ENCODE measurements at regions not wholly inside any gene's neighbourhood (a gene's known extent, or its start where the extent isn't known, plus 50 kb on each side); places are given as distances from the start of the nearest gene placed in this dataset.

DNA sequence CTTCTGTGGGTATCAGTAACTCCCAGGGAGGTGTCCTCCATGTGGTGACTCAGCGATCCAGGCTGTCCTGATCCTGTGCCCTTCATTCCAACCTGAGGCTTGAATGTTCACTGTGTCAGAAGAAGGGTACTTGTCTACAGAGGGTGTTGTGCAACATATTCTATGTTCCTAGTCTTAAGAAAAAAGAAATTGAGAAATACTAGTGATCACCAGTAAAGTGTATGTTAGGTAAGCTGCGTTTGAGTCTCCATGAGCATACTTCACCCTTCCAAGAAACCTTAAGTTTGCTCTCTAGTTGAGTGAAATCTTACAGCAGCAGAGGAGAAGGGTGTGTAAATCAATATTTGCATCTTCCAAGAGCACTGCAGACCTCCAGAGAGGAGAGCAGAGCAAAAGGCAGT is 122.2 kb upstream of the SLC24A5 start:
- H2BK15ac ChIP-seq (ENCODE audit: low read length): no peak overlapping the region
- no peak overlapping the region for H3K4ac ChIP-seq (replicated peaks; ENCODE audit: insufficient read length, low read depth, low read length)
- H3K79me2 ChIP-seq (ENCODE audit: control insufficient read depth in 1 of 2, insufficient read depth in 2 of 2, low read length in 2 of 2): no peaks in the 10 kb centered on the region
- no peak overlapping the region for H4K8ac ChIP-seq (ENCODE audit: extremely low read depth, insufficient read depth, low read length)
- H3K9me3 ChIP-seq (ENCODE audit: insufficient read depth in 2 of 2, low read depth in 1 of 2, low read length in 1 of 2): no peaks in the 10 kb centered on the region
- no peak overlapping the region for H2BK12ac ChIP-seq (ENCODE audit: low read depth, low read length)
- H3K18ac ChIP-seq (ENCODE audit: extremely low read depth, low read length): no peak overlapping the region
- no peak overlapping the region for H4K91ac ChIP-seq (replicated peaks; ENCODE audit: insufficient read length, low read length)
- no peak overlapping the region for H3K56ac ChIP-seq (replicated peaks; ENCODE audit: insufficient read length, low read depth, low read length)
- no peaks in the 10 kb centered on the region for H3K36me3 ChIP-seq (ENCODE audit: control insufficient read depth in 2 of 4, insufficient read depth in 4 of 4, low read length in 3 of 4)
- H3K4me1 ChIP-seq (replicated peaks in 1 of 4; ENCODE audit: control insufficient read depth in 3 of 4, insufficient read depth in 4 of 4, low read length in 3 of 4): no peaks in the 10 kb centered on the region
- POLR2A ChIA-PET (ENCODE audit: partially characterized antibody): no interaction called here
- H3K4me2 ChIP-seq (ENCODE audit: insufficient read depth in 1 of 2, low read depth in 2 of 2, low read length in 2 of 2): no peak overlapping the region
- H4K20me1 ChIP-seq (replicated peaks in 1 of 2; ENCODE audit: control insufficient read depth in 1 of 2, insufficient read depth in 2 of 2, low read length in 2 of 2): no peaks in the 10 kb centered on the region
- no peak overlapping the region for H2BK120ac ChIP-seq (replicated peaks; ENCODE audit: low read depth, low read length)
- no peak overlapping the region for H2AK5ac ChIP-seq (ENCODE audit: low read depth, low read length)
- no peak overlapping the region for H3K27ac ChIP-seq (ENCODE audit: low read depth, low read length)
- H3K79me1 ChIP-seq (ENCODE audit: low read depth, low read length): no peaks in the 10 kb centered on the region
- TF ChIP-seq RAD21 (IDR thresholded peaks at IDR 0.05 in 1 of 2, conservative IDR thresholded peaks at IDR 0.05 in 1 of 2; ENCODE audit: low read depth in 2 of 2, low read length in 2 of 2): no peak
- TF ChIP-seq POLR2A (IDR thresholded peaks at IDR 0.05; ENCODE audit: control extremely low read depth in 1 of 2, low read depth in 2 of 2, low read length in 2 of 2): no peak
- TF ChIP-seq, protein P1, sequence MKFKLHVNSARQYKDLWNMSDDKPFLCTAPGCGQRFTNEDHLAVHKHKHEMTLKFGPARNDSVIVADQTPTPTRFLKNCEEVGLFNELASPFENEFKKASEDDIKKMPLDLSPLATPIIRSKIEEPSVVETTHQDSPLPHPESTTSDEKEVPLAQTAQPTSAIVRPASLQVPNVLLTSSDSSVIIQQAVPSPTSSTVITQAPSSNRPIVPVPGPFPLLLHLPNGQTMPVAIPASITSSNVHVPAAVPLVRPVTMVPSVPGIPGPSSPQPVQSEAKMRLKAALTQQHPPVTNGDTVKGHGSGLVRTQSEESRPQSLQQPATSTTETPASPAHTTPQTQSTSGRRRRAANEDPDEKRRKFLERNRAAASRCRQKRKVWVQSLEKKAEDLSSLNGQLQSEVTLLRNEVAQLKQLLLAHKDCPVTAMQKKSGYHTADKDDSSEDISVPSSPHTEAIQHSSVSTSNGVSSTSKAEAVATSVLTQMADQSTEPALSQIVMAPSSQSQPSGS (IDR thresholded peaks at IDR 0.05; ENCODE audit: low read length): no peak
- H3K23ac ChIP-seq (ENCODE audit: insufficient read length): no peak overlapping the region
- H3K4me3 ChIP-seq (ENCODE audit: extremely low read depth in 1 of 4, insufficient read depth in 2 of 4, low read depth in 3 of 4, low read length in 4 of 4): no peak overlapping the region
- WGBS, 2 experiments (ENCODE audit: extremely low coverage in 1 of 2, insufficient coverage in 1 of 2, insufficient read length in 1 of 2, insufficient replicate concordance in 2 of 2, low coverage in 1 of 2, low lambda C conversion rate in 2 of 2, missing lambda C conversion rate in 1 of 2): 92% methylated on average over 2 of the region's 2 CpGs; no CpG with 5 or more reads in 1 of the 2 experiments
- H3K9ac ChIP-seq (replicated peaks in 1 of 4; ENCODE audit: extremely low read depth in 1 of 4, low read depth in 3 of 4, low read length in 3 of 4): no peak overlapping the region
- H3K27me3 ChIP-seq (replicated peaks in 1 of 4; ENCODE audit: control insufficient read depth in 3 of 4, extremely low read depth in 1 of 4, insufficient read depth in 3 of 4, low read length in 3 of 4): no peaks in the 10 kb centered on the region
- H3K14ac ChIP-seq (ENCODE audit: insufficient read length): no peak overlapping the region
- no peak overlapping the region for H2BK20ac ChIP-seq (ENCODE audit: low read length)
- DNase-seq (ENCODE audit: low read depth in 1 of 2, low spot score in 2 of 2) (no peak), FAIRE-seq (no peak)
- CTCF ChIA-PET (ENCODE audit: partially characterized antibody): interaction anchor here (4.3 kb wide), 1 partner anchor 10 kb away, joined by 18 read pairs; no protein-coding TSS in a partner anchor
- H2AFZ ChIP-seq (ENCODE audit: low read length): no peak overlapping the region
- H3K23me2 ChIP-seq (ENCODE audit: low read depth, low read length): no peaks in the 10 kb centered on the region
- H2BK5ac ChIP-seq (ENCODE audit: low read depth, low read length): no peak overlapping the region
- no peak overlapping the region for H4K5ac ChIP-seq (ENCODE audit: insufficient read length, low read depth, low read length)
